Vagina (tissue), 2 donors: ENCODE measurements at regions not wholly inside any gene's neighbourhood (a gene's known extent, or its start where the extent isn't known, plus 50 kb on each side); places are given as distances from the start of the nearest gene placed in this dataset.

Experiments used
- CTCF ChIP-seq, 3 experiments: fragments of 450-650 bp in 2 of 3; fragments of 200-600 bp in 1 of 3; sonication (generic) in 1 of 3; IDR thresholded peaks; one replicate each; pipeline ENCODE4 v1.5.1; 2017 to 2019; ENCODE audit warnings: antibody characterized with exemption in 3 of 3, mild to moderate bottlenecking in 2 of 3, moderate library complexity in 2 of 3
- POLR2A ChIP-seq, 2 donors: fragments of 450-650 bp; IDR thresholded peaks; one replicate each; pipeline ENCODE4 v1.6.1; 2017; ENCODE audit warnings: antibody characterized with exemption in 2 of 2, mild to moderate bottlenecking in 2 of 2, moderate library complexity in 2 of 2

- no peak for TF ChIP-seq POLR2A (IDR thresholded peaks at IDR 0.05)
- no peak for TF ChIP-seq CTCF (IDR thresholded peaks at IDR 0.05)
Measured at GRCh38 chr13:111873676-111874178, 193.2 kb upstream of the SOX1 start.
